ENCODE measurements at regions not wholly inside any gene's neighbourhood (a gene's known extent, or its start where the extent isn't known, plus 50 kb on each side); places are given as distances from the start of the nearest gene placed in this dataset.

DNA sequence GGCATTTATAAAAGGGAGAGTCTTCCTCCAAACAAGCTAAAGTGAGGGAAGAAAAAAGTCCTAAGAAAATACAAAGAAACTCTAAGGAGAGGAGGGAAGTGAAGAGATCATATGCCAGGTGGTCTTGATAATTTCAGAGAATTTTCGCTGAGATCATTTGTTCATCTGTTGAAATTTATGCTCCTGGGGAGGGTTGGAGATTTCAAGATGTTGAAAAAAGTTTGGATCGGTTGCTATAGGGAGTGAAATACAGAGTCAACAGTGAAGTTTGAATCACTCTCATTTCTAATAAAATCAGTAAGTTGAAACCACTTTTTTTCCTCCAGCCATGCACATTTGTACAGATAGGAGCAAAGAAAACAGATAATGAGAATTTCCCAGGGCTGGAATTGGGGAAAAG, 299.1 kb upstream of the ADAMTS5 start:
- DNase-seq (ENCODE audit: low read depth, low spot score), result no peak

DNA sequence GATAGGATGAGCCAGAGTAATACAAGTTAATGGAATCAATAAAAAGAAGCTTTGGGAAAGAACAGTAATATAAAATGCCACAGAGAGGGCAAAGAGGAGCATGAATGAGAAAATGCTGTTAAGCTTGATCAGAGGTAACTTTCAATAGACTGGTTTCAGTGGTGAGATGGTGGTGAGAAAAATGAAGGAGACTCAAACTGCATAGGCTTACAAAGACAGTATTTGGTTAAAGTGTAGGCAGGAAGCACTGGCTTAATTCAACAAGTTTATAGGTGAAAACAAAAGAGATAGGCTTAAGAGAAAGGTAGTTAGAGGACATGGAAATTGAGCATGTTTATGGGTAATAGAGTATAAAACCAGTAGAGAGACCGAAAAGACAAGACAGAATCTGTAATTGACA, 298.6 kb upstream of the ADAMTS5 start:
- DNase-seq (ENCODE audit: low read depth, low spot score), result no peak

DNA sequence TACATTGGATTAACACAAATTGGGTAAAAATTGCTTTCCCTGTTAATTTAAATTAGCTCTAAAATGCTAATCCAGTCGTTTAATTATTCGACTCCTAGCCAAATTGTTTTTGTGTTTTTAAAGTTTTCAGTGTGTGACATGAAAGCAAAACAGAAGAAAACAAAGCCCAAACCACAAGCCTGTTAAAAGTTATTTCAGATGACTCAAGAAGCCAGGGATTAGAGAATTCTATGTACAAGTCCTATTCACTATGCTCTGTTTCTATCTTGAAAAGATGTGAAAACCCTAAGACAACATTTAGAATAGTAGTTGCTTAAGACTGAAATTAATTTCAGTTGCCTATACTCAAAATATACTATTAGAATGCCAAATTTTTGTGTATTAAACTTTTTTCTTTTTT, 294.8 kb upstream of the ADAMTS5 start:
- DNase-seq (ENCODE audit: low read depth, low spot score), result no peak

DNA sequence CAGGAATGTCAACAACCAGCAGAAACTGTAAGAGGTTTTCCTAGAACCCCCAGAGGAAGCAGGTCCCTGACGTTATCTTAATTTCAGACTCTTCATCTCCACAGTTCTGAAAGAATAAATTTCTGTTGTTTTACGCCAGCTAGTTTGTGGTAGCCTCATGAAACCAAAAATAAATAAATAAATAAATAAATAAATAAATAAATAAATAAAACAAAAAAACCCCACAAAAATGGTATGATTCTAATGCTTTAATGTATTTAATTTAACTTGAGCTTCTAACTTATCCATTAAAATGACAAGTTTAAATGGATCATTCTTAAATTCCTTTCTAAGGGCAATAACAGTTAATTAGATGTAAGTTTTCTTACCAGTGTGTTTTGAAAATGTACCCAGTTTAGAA, 293.8 kb upstream of the ADAMTS5 start:
- DNase-seq (ENCODE audit: low read depth, low spot score), result no peak

DNA sequence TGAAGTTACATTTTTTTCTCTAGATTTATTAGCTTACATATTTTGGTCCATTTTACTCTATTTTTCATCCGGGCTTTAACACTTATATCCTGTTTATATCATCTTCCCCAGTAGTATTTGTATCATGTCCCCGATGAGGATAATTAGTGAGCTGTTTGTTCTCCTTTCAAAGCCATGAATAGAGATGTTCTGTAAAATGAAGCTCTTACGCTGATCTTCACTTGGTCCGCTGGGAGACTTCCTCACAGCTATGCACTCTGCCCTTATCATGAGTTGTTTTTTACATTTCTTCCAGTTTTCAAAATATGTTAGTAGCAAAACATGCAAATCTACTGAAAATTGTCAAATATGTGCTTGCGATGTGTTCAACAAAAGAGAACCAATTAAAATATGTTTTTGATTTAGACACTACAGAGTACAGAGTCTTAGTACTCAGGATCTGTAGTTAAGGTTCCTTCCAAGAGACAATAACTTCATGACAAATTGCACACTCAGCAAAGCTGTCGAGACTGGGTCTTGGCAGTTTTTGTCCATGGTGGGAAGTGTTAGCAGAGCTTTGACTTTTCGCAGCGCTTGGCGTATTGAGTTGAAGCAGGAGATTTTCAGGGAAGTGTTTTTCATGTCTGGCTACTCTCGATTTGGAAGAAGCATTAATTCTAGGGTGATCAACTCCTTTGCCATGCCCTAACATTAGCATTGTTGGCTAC, 292.0 kb upstream of the ADAMTS5 start:
- DNase-seq (ENCODE audit: low read depth, low spot score), result no peak

DNA sequence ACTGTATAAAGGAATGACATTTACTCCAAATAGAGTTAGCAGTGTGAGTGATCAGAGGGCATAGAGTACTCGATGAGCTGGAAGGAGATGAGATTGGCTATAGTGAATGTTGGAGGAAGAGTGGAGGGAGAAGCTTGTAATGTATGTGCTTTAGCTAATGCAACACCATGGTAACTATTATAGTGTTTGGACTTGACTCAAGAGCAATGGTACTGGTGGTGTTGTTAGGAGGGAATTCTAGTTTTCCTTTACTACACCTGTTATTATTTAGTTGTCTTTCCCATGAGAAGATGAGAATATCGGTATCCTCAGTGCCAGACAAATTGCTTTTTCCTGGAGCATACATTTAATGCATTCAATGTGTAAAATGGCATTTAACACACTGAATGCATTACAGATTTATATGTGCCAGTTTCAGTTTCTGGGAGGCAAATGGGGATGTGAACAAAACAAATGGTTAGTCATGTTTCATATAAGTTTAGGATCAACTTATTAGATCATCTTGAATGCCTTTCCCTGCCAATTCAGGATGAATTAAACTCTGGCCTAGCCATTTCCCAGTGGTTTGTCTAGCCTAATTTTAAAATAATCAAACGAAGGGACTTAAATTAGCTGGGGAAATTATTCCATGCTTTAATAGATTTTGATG, 291.1 kb upstream of the ADAMTS5 start:
- DNase-seq (ENCODE audit: low read depth, low spot score), result no peak

DNA sequence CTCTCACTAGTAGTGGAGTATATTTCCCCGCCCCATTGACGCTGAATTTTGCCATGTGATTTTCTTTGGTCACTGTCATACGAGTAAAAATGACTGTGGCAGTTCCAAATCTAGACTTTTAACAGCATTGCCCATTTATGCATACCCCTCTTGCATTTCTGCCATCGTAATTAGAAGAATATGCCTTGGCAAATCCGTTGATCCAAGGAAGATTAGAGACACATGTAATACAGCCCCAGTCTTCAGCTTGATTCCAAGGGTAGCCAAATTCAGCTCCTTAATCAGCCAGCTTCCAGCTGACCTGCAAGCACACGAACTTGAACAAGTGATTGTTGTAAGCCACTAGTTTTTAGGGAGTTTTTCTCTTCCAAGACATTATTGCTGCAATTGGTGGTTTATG, 290.3 kb upstream of the ADAMTS5 start:
- DNase-seq (ENCODE audit: low read depth, low spot score), result no peak

DNA sequence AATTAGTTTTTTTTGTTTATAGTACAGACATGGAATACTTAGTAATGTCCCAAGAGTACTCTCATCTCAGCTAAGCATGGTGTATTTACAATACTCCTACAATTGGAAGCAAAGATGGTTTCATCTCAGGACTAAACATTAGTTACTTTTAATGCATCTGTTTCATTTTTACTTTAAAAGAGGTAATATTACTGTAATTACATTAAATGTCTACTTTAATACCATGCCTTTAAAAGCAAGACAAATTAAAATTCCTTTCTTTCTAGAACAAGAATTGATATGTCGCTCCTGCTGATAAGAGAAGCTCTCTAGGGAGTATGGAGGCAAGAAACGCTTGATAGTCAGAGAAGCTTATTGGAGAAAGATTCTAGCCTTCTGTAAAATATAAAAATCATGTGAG, 284.9 kb upstream of the ADAMTS5 start:
- DNase-seq (ENCODE audit: low read depth, low spot score), result no peak

DNA sequence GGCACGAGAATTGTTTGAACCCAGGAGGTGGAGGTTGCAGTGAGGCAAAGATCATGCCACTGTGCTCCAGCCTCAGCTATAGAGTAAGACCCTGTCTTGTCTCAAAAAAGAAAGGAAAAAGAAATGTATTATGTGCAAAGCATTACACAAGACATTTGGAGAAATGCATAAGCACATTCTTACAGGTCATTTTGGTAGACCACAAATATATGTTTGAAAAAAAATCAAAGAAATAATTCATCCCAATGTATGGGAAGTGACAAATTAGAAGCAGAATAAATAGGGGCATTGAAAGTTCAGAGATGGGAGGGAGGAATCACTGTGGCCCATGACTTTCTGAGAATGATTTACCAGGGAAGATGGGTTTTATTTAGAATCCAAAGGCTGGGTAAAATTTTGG, 283.5 kb upstream of the ADAMTS5 start:
- DNase-seq (ENCODE audit: low read depth, low spot score), result no peak

DNA sequence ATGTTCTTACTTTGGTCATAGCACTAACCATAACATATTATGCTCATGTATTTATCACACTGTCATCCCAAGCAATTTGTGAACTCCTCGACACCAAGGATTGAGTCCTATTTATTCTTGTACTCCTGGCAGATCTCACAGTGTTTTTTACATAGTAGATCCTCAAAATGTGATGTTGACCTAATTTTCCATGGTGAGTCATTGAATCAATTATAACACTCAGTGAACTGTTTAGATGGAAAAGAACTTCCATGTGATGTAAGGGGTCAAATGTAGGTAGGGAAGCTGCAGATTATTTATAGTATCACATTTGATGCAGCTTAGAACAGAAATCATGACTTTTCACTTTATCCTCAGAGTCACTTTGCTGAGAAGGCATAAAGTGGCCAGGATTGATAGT, 281.9 kb upstream of the ADAMTS5 start:
- DNase-seq (ENCODE audit: low read depth, low spot score), result no peak

DNA sequence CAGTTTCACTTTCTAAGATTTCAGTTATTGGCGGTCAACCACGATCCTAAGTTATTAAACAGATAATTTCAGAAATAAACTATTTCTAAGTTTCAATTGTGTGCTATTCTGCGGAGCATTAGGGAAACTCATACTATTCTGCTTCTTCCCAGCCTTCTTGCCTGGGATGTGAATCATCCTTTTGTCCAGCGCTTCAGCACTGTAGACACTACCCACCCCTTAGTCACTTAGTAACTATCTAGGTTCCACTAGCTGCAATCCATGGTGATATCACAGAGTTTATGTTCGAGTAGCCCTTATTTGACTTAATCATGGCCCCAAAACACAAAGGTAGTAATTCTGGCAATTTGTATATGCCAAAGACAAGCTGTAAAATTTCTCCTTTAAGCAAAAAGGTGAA, 279.9 kb upstream of the ADAMTS5 start:
- no peak for DNase-seq (ENCODE audit: low read depth, low spot score)

DNA sequence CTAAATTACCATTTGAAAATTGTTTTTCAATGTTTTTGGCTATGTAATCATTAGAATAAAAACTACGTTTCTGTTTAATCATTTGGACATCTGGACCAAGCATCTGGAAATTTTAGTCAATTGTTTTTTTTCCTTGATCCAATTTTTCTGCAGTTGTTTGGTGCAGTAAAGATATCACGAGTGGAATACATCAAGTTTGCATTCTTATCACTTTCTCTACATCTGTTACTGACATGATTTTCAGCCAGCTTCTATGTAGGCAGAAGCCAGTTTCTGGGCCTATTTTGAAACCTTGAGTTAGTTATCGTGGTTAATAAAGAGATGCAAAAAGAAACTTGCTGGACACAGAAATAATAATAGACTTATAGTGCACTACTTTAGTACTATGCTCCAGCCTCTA, 277.9 kb upstream of the ADAMTS5 start:
- DNase-seq (ENCODE audit: low read depth, low spot score), result no peak

DNA sequence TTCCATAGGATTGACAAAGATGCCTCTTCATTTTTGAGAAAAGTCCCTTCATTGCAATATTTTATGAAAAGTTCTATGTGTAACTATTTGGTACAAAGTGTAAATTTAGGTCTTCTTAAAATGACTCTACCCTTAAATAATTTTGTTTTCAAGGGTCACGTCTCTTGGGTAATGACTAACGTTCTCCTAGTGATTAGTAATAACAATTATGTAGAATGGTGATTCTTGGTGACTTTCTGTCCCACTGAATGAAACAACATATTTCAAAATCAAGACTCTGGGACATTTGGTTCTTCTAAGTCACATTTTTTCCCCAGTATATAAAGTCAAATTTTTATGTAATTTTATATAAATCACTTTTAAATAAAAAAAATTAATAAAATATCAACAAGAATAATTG, 277.5 kb upstream of the ADAMTS5 start:
- DNase-seq (ENCODE audit: low read depth, low spot score), result no peak

DNA sequence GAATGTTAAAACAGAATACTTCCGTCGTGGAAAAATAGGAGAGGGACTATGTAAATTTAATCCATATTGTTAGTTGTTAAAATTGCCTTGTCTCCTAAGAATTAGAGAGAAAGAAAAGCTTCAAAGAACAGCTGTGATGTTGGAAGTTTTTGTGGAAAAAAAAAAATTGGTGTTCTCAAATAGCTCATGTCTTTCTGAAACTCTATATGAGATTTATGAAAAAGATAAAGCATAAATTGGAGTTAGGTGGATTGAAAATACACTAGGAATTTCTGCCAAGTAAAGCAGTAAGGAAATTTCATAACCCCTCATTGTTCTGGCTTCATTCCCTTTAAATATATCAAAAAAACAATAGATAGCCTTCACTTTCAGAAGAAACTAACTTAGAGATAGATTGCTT, 274.0 kb upstream of the ADAMTS5 start:
- DNase-seq (ENCODE audit: low read depth, low spot score), result no peak

DNA sequence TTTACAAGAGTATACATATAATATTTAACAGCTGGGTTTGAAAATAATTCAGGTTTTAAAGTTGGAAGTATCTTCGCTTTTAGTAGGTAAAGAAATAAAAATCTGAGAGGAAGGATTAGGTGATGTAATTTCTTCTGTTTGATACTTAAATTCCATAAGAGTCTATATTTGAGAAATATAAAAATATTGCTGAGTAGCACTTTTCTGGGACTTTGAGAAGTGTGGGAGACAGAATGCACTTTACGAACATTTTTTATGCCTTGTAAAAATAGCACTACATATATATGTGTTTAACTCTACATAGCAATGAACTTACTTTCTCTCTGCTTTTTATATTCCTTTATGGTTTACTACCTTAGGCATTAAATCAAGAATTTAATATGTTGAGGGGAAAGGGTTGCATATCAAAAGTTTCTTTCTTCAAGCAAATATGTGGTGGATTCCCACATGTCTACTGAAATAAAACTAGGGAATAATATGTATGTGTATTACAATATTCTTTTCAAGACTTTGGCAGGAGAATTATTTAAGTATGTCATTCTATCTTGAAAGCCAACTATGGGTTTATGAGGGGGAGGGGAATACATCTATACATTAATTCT, 266.7 kb upstream of the ADAMTS5 start:
- DNase-seq (ENCODE audit: low read depth, low spot score), result no peak

DNA sequence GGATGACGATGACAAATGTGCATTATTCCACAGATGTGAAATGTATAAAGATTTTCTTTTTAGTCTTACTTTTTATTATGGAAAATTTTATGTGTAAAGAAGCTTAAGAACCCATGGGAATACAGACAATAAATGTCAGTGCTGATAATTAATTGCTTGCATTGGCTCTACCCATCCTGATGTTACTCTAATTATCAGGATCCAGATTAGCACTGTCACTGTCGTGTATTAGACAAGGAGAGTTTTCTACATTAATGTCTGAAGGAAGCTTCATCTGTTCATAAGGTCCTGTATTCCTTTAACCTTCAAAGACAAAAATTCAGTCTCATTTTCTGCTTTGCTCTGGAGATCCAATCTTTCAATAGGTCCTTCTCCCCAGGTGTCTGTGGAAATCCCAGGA, 259.1 kb upstream of the ADAMTS5 start:
- DNase-seq (ENCODE audit: low read depth, low spot score), result no peak

DNA sequence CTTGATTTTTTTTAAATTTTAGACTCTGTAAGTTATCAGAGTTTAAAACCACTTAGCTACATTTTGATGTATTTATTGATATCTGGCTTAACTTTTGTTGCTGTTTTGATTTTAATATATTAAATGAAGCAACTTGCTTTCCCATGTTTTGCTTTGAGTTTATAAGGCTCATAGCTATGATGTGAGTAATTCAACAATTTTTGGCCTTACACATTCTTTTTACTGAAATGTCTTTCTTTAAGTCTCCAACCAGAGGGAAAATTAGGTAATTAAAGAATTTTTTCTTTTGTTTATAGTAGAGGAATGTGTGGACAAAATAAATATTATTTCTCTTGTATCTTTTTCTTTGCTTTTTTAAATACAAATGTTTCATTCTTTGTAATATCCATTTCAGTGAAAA, 258.3 kb upstream of the ADAMTS5 start:
- no peak for DNase-seq (ENCODE audit: low read depth, low spot score)

DNA sequence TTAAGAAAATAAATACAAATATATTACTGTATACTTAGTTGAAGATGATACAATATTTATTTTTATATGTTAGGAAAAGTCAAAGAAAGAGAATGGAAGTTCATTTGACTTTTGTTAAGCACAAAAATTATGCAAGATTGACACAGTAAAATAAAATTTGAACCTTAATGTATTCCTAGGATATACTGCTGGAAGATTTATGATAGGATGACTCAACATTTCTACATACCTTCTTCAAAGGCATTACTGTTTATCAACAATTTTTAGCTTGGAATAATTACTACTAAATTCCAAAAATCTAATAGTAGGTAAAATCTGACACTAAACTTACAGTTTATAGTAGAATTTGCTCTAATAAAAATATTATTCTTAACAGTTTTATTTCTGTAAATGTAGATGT, 257.3 kb upstream of the ADAMTS5 start:
- no peak for DNase-seq (ENCODE audit: low read depth, low spot score)

DNA sequence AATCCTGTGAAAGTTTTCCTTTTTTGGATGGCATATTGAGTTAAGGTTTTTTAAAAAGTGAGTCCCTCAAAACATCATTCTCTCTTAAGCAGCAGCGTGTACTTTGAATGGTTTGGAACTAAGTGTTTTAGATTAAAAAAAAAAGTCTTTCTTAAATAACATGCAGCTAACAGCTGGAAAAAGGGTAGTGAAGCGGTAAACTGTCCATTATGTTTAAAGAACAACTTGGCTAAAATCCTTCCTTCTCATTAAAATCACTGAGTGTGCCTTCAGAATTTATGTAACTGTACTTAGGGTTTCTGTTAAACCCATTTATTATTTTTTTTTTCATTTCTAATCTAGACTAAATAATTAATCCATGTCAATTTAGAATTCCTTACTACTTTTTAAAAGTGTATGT, 254.2 kb upstream of the ADAMTS5 start:
- DNase-seq (ENCODE audit: low read depth, low spot score), result no peak

DNA sequence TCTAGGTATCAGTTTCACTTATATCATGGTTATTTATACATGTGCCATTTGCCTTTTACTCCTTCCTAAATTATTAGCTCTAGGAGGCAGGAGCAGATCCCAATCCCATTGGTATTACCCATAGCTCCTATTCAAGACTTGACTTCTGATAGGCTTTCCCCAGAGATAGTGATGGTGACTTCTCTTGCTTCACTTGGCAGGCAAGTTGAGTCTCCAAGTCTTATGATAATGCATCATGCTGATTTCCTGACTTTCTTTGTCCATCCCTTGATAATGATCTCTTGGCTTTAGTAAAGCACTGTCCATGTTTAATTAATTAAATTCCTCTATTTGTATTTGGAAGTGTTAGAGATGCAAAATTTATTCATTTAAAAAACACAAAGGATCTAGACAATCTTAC, 253.5 kb upstream of the ADAMTS5 start:
- no peak for DNase-seq (ENCODE audit: low read depth, low spot score)

DNA sequence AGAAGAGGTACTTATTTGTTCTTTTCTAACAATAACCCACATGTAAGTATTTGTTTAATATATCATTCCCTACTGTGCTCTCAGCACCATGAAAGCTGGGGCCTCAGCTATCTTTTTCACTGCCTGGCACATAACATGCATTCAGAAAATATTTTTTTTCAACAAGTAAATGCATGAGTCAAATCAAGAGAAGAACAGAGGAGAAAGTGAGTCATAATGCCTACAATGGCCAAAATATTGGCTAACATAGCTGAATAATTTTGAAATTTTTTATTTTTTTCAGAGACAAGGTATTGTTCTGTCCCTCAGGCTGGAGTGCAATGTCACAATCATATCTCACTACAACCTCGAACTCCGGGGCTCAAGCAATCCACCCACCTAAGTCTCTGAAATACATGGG, 252.2 kb upstream of the ADAMTS5 start:
- DNase-seq (ENCODE audit: low read depth, low spot score), result no peak

DNA sequence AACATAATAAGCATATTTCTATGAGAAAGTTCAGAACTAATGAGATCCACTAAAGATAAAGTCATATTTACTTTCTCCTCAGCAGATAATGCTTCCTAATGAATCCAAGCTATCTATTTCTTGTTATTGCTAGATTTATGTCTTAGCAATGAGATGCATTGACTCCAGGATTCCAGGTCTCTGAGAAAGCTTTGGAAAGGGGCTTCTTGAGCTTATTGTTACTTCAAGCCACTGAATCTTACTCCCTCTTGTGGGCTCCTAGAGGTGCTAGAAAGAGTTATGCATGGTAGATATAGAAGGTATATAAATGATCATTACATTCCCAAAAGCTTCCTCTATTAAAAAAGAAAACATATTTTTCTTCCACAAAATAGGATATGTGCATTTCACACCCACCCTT, 246.4 kb upstream of the ADAMTS5 start:
- no peak for DNase-seq (ENCODE audit: low read depth, low spot score)

DNA sequence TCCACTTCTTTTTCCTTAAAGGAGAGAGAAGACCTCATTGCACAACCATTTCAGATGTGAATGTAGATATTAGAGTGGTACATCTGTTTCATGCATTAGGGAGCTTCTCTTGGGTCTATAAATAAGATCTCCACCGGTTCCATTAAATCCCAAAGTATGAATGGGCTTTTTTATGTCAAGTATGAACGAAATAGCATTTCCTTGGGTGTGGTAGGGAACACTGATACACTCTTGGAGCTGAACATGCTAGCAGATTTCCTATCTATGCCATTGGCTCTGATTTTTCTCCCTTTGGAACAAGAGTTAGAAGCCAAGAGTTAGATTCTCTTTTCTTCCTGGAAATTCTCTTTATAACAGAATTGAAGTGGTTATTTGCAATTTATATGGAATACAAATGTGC, 245.6 kb upstream of the ADAMTS5 start:
- DNase-seq (ENCODE audit: low read depth, low spot score), result no peak

All from iPS DF 19.7 (cell line).